PC-3 (cell line): ENCODE measurements at regions not wholly inside any gene's neighbourhood (a gene's known extent, or its start where the extent isn't known, plus 50 kb on each side); places are given as distances from the start of the nearest gene placed in this dataset.

Experiments used
- ATAC-seq: fragments of 200-7000 bp; cut with Tn5 transposase; 2 replicates; pipeline ENCODE4 v1.9.1; 2020; ENCODE audit warnings: mild to moderate bottlenecking, moderate library complexity
- BruUV-seq: library from RNA; stranded (reverse); fragments of 400-500 nt; replicated peaks from 2 replicates; lab custom pipeline; 2021; lab: Mats Ljungman, UMichigan
- CTCF ChIA-PET: fragments of 300-600 bp; sonication (Branson Sonifier 250); formaldehyde crosslinking; loops from one replicate; lab custom pipeline; 2022; ENCODE audit warnings: antibody characterized with exemption; lab: Charles Lee
- POLR2A ChIA-PET: fragments of 300-600 bp; sonication (Branson Sonifier 250); formaldehyde crosslinking; loops from one replicate; lab custom pipeline; 2022; ENCODE audit warnings: antibody characterized with exemption; ENCODE audit not compliant: unreplicated experiment; lab: Charles Lee
- DNase-seq: peaks from one replicate; pipeline ENCODE4 v3.0.0-alpha.2; 2015
- H2AFZ ChIP-seq: fragments of 300-600 bp; sonication (generic); 2 replicates; pipeline ENCODE4 v1.6.0; 2016; ENCODE audit warnings: antibody characterized with exemption, low read length
- H3F3A ChIP-seq: fragments of 300-600 bp; sonication (generic); one replicate; pipeline ENCODE4 v1.6.0; 2017; ENCODE audit warnings: antibody characterized with exemption, low read length, control low read depth, mild to moderate bottlenecking; ENCODE audit not compliant: unreplicated experiment
- H3K27ac ChIP-seq: fragments of 300-600 bp; sonication (generic); 2 replicates; pipeline ENCODE4 v1.5.1; 2016; ENCODE audit warnings: mild to moderate bottlenecking, low read length
- H3K27me3 ChIP-seq: fragments of 300-600 bp; sonication (generic); 2 replicates; pipeline ENCODE4 v1.6.1; 2016; ENCODE audit warnings: low read length, mixed read lengths
- H3K36me3 ChIP-seq: fragments of 300-600 bp; sonication (generic); 2 replicates; pipeline ENCODE4 v1.6.1; 2016; ENCODE audit warnings: low read depth, mixed run types, low read length, mixed read lengths
- H3K4me1 ChIP-seq: fragments of 300-600 bp; sonication (generic); 2 replicates; pipeline ENCODE4 v1.5.1; 2016; ENCODE audit warnings: low read length; ENCODE audit not compliant: insufficient read depth
- H3K4me2 ChIP-seq: fragments of 300-600 bp; sonication (generic); 2 replicates; pipeline ENCODE4 v1.6.0; 2016; ENCODE audit warnings: low read length
- H3K4me3 ChIP-seq: fragments of 300-600 bp; sonication (generic); 2 replicates; pipeline ENCODE4 v1.5.1; 2016; ENCODE audit warnings: mild to moderate bottlenecking, low read length, mixed read lengths
- H3K79me2 ChIP-seq: fragments of 300-600 bp; sonication (generic); 2 replicates; pipeline ENCODE4 v1.6.1; 2017; ENCODE audit warnings: low read length, mixed read lengths
- H3K9ac ChIP-seq: fragments of 300-600 bp; sonication (generic); 2 replicates; pipeline ENCODE4 v1.6.0; 2016; ENCODE audit warnings: mild to moderate bottlenecking, low read length
- H3K9me2 ChIP-seq: fragments of 300-600 bp; sonication (generic); replicated peaks from 2 replicates; pipeline ENCODE4 v1.6.1; 2016; ENCODE audit warnings: mixed run types, low read length, mixed read lengths
- H3K9me3 ChIP-seq: fragments of 300-600 bp; sonication (generic); 2 replicates; pipeline ENCODE4 v1.6.1; 2016; ENCODE audit warnings: low read length, mixed read lengths
- H4K20me1 ChIP-seq: fragments of 300-600 bp; sonication (generic); 2 replicates; pipeline ENCODE4 v1.6.1; 2016; ENCODE audit warnings: low read length, mixed read lengths
- EZH2 ChIP-seq: fragments of 300-600 bp; sonication (generic); IDR thresholded peaks from one replicate; pipeline ENCODE4 v1.6.1; 2017; ENCODE audit warnings: antibody characterized with exemption, mild to moderate bottlenecking, low read length; ENCODE audit not compliant: unreplicated experiment
- EZH2phosphoT487 ChIP-seq: fragments of 300-600 bp; sonication (generic); IDR thresholded peaks from 2 replicates; pipeline ENCODE4 v1.6.1; 2018; ENCODE audit warnings: mild to moderate bottlenecking, antibody characterized with exemption, low read length, borderline replicate concordance
- intact Hi-C: fragments of 100-400 bp; cut with micrococcal nuclease; formaldehyde crosslinking; loops from 2 replicates; pipeline ENCODE4 v1.9.0; 2023
- TF ChIP-seq, protein P1 (sequence below): fragments of 300-600 bp; sonication (generic); conservative IDR thresholded peaks from 2 replicates; pipeline ENCODE4 v1.5.1; 2017; ENCODE audit warnings: antibody characterized with exemption, low read depth, mild to moderate bottlenecking, low read length

DNA sequence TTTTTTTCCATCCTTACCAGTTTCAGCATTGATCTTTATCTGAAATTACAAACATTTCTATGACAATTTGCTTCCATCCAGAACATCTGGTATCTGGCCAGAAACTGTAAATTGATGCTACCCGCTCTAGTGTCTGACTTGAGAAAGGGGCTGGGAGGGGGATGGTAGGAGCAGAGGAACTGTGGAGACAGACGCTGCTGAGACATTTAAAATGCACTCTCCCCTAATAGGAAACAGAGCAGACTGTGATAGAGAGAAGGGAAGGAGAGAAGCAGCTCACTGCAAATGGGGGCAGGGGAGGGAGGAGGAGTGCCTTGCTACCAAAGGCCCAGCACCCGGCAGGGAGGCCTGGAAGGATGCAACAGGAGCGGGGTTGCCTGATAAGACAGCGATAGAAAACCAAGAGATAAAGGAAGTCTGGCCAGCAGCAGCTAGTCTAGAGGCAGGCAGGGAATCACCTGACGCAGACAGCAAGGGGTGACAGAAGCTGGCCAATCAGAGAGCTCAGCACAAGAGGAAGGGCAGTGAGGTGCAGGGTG, 195.5 kb upstream of the NFIA start:
- H3K9ac ChIP-seq: no peak overlapping the region
- H3K79me2 ChIP-seq: no peaks in the 10 kb centered on the region
- ChIA-PET CTCF (no interaction called here), POLR2A (no interaction called here)
- ATAC-seq (no peak), DNase-seq (no peak)
- no peak overlapping the region for H3K4me3 ChIP-seq
- no peaks in the 10 kb centered on the region for H4K20me1 ChIP-seq
- TF ChIP-seq, protein P1, sequence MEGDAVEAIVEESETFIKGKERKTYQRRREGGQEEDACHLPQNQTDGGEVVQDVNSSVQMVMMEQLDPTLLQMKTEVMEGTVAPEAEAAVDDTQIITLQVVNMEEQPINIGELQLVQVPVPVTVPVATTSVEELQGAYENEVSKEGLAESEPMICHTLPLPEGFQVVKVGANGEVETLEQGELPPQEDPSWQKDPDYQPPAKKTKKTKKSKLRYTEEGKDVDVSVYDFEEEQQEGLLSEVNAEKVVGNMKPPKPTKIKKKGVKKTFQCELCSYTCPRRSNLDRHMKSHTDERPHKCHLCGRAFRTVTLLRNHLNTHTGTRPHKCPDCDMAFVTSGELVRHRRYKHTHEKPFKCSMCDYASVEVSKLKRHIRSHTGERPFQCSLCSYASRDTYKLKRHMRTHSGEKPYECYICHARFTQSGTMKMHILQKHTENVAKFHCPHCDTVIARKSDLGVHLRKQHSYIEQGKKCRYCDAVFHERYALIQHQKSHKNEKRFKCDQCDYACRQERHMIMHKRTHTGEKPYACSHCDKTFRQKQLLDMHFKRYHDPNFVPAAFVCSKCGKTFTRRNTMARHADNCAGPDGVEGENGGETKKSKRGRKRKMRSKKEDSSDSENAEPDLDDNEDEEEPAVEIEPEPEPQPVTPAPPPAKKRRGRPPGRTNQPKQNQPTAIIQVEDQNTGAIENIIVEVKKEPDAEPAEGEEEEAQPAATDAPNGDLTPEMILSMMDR: no peak
- no peak for TF ChIP-seq EZH2
- H3K27ac ChIP-seq: no peak overlapping the region
- H3K9me3 ChIP-seq: no peaks in the 10 kb centered on the region
- H3K4me2 ChIP-seq: no peak overlapping the region
- no peaks in the 10 kb centered on the region for H3K4me1 ChIP-seq
- no peaks in the 10 kb centered on the region for H3K36me3 ChIP-seq
- H3K9me2 ChIP-seq: no peaks in the 10 kb centered on the region
- no TSS peak for BruUV-seq
- no peaks in the 10 kb centered on the region for H3F3A ChIP-seq
- peaks cover 84% of the 10 kb centered on the region for H3K27me3 ChIP-seq
- intact Hi-C loops: no loop called here
- H2AFZ ChIP-seq: no peak overlapping the region

DNA sequence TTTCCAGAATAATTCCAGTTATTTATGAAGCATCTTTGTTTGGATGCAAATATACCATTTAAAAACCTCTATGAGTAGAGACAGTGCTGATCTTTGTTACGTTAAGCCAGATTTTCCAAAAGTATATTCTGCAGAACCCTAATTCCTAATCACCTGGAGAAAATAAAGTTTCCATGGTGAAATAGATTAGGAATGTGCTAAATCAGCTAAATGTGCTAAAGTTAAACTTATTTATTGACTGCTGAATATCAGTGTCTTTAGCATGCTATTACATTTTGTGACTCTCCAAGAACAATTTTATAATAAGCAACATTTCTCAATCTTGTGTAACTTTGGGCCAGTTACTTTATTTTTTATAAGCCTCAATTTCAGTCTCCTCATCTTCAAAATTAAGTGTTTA, 196.3 kb upstream of the NFIA start:
- TF ChIP-seq, protein P1: no peak
- TF ChIP-seq EZH2 (no peak), EZH2phosphoT487 (no peak)
- CTCF ChIA-PET: no interaction called here

DNA sequence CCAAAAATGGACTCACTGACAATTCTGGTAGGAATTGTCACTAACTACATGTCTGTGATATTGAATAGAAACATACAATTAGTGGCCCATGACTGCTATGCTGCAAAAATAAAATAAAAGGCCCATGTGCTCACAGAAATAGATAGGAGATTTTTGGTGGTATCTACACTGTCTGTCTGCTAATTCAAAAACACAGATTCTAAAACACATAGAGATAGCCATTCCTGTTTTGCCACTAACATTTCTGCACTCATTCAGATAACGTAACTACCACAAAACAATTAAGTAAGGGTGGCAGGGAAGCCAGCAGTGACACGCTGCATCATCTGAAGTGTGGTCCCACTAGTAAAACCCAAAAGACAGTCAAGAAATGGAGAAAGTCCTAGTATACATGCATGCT, 202.2 kb upstream of the NFIA start:
- Histone ChIP-seq H3K9ac (no peak overlapping the region), H2AFZ (no peak overlapping the region), H3K9me3 (no peaks in the 10 kb centered on the region), H3F3A (no peaks in the 10 kb centered on the region), H3K4me2 (no peak overlapping the region), H3K27ac (no peak overlapping the region), H3K36me3 (no peaks in the 10 kb centered on the region), H3K79me2 (no peaks in the 10 kb centered on the region), H4K20me1 (no peaks in the 10 kb centered on the region), H3K9me2 (no peaks in the 10 kb centered on the region), H3K27me3 (peaks cover 29% of the 10 kb centered on the region), H3K4me3 (no peak overlapping the region), H3K4me1 (no peaks in the 10 kb centered on the region)
- BruUV-seq: no TSS peak
- ChIA-PET CTCF (no interaction called here), POLR2A (no interaction called here)
- intact Hi-C loops: no loop called here
- TF ChIP-seq EZH2 (no peak), EZH2phosphoT487 (no peak)
- TF ChIP-seq, protein P1: no peak
- ATAC-seq (no peak), DNase-seq (no peak)

More for the DNA sequence above, 196.3 kb upstream of the NFIA start:
- Histone ChIP-seq H3K4me1 (no peaks in the 10 kb centered on the region), H3K79me2 (no peaks in the 10 kb centered on the region), H3K9me2 (no peaks in the 10 kb centered on the region), H3K4me3 (no peak overlapping the region), H3K9me3 (no peaks in the 10 kb centered on the region), H4K20me1 (no peaks in the 10 kb centered on the region), H3K27me3 (peaks cover 82% of the 10 kb centered on the region), H3K36me3 (no peaks in the 10 kb centered on the region), H3K27ac (no peak overlapping the region), H3F3A (no peaks in the 10 kb centered on the region), H2AFZ (no peak overlapping the region), H3K9ac (no peak overlapping the region), H3K4me2 (no peak overlapping the region)
- BruUV-seq: no TSS peak
- POLR2A ChIA-PET: no interaction called here
- no peak for DNase-seq
- intact Hi-C loops: no loop called here
- no peak for ATAC-seq
